Endothelial cell of umbilical vein (primary cell): ENCODE measurements at regions not wholly inside any gene's neighbourhood (a gene's known extent, or its start where the extent isn't known, plus 50 kb on each side); places are given as distances from the start of the nearest gene placed in this dataset.

Source experiments
- BruUV-seq: library from RNA; stranded (reverse); fragments of 400-500 nt; replicated peaks from 2 replicates; lab custom pipeline; 2021; lab: Mats Ljungman, UMichigan
- CTCF ChIA-PET: fragments of 300-600, 350-600 bp; sonication (Branson Sonifier 250); formaldehyde crosslinking; loops from one replicate; lab custom pipeline; 2021; ENCODE audit warnings: antibody characterized with exemption, inconsistent platforms; lab: Charles Lee
- POLR2A ChIA-PET: fragments of 300-600, 350-600 bp; sonication (Branson Sonifier 250); formaldehyde crosslinking; loops from one replicate; lab custom pipeline; 2021; ENCODE audit warnings: antibody characterized with exemption, inconsistent platforms; lab: Charles Lee
- DNase-seq: peaks from one replicate; pipeline ENCODE4 v3.0.0-alpha.2; 2011; ENCODE audit warnings: low read depth, low spot score
- FAIRE-seq: peaks from 2 replicates; lab custom pipeline; 2011; peaks lifted over from hg19 to GRCh38; lab: Jason Lieb, UNC
- H2AFZ ChIP-seq: 2 replicates; pipeline ENCODE4 v1.6.0; 2012; ENCODE audit warnings: low read depth, low read length, control low read depth, inconsistent platforms
- H3K27ac ChIP-seq: 2 replicates; pipeline ENCODE4 v1.5.1; 2011; ENCODE audit warnings: low read depth, mild to moderate bottlenecking, control low read depth, low read length, moderate library complexity; ENCODE audit not compliant: insufficient read depth
- H3K27me3 ChIP-seq, 2 experiments: 2 replicates each; pipeline versions ENCODE4 v1.6.0 to v1.6.1; 2011; ENCODE audit warnings: low read length in 2 of 2, mixed read lengths in 1 of 2; ENCODE audit not compliant: control insufficient read depth in 2 of 2, insufficient read depth in 2 of 2
- H3K36me3 ChIP-seq, 2 experiments: 2 replicates in 1 of 2; 3 replicates in 1 of 2; pipeline ENCODE4 v1.5.1; 2011; ENCODE audit warnings: low read length in 2 of 2, mild to moderate bottlenecking in 1 of 2, moderate library complexity in 1 of 2; ENCODE audit not compliant: control insufficient read depth in 2 of 2, insufficient read depth in 2 of 2; ENCODE audit errors: extremely low read depth in 1 of 2
- H3K4me1 ChIP-seq: 3 replicates; pipeline ENCODE4 v1.5.1; 2011; ENCODE audit warnings: mild to moderate bottlenecking, low read length; ENCODE audit not compliant: control insufficient read depth, insufficient read depth; ENCODE audit errors: extremely low read depth
- H3K4me2 ChIP-seq: 2 replicates; pipeline ENCODE4 v1.6.1; 2011; ENCODE audit warnings: low read length, control low read depth, mixed read lengths; ENCODE audit not compliant: insufficient read depth
- H3K4me3 ChIP-seq, 3 experiments: fragments of 200-600 bp in 1 of 3; sonication (generic), shearing (Covaris generic) in 1 of 3; replicated peaks in 1 of 3; 2 replicates each; pipeline ENCODE4 v1.5.1; 2011 to 2016; ENCODE audit warnings: control low read depth in 3 of 3, low read length in 3 of 3, mild to moderate bottlenecking in 2 of 3, inconsistent platforms in 1 of 3, low read depth in 1 of 3, moderate library complexity in 1 of 3; ENCODE audit not compliant: insufficient read depth in 1 of 3
- H3K79me2 ChIP-seq: 2 replicates; pipeline ENCODE4 v1.6.0; 2012; ENCODE audit warnings: low read length, inconsistent platforms; ENCODE audit not compliant: control insufficient read depth, insufficient read depth
- H3K9ac ChIP-seq: replicated peaks from 2 replicates; pipeline ENCODE3; 2011; ENCODE audit warnings: low read length, control low read depth; ENCODE audit not compliant: insufficient read depth; ENCODE audit errors: extremely low read depth
- H3K9me1 ChIP-seq: replicated peaks from 3 replicates; pipeline ENCODE4 v1.6.0; 2011; ENCODE audit warnings: mild to moderate bottlenecking, low read length; ENCODE audit not compliant: control insufficient read depth, insufficient read depth; ENCODE audit errors: extremely low read depth
- H3K9me3 ChIP-seq: replicated peaks from 2 replicates; pipeline ENCODE4 v1.5.1; 2012; ENCODE audit warnings: low read length, inconsistent platforms; ENCODE audit not compliant: control insufficient read depth, insufficient read depth
- H4K20me1 ChIP-seq: replicated peaks from 2 replicates; pipeline ENCODE3; 2011; ENCODE audit warnings: mild to moderate bottlenecking, low read length; ENCODE audit not compliant: control insufficient read depth, insufficient read depth; ENCODE audit errors: extremely low read depth
- EZH2 ChIP-seq: IDR thresholded peaks from 2 replicates; pipeline ENCODE4 v1.6.1; 2012; ENCODE audit warnings: borderline replicate concordance, low read depth, mild to moderate bottlenecking, moderate library complexity, low read length, inconsistent platforms; ENCODE audit not compliant: severe bottlenecking
- FOS ChIP-seq: IDR thresholded peaks from 2 replicates; pipeline ENCODE4 v1.6.1; 2011; ENCODE audit warnings: mild to moderate bottlenecking, low read length, moderate library complexity, borderline replicate concordance; ENCODE audit not compliant: insufficient read depth
- GATA2 ChIP-seq: IDR thresholded peaks from 2 replicates; pipeline ENCODE4 v1.7.0; 2011; ENCODE audit warnings: low read depth, mild to moderate bottlenecking, moderate library complexity, mixed read lengths, low read length; ENCODE audit not compliant: insufficient read length, insufficient read depth
- JUN ChIP-seq: IDR thresholded peaks from 2 replicates; pipeline ENCODE4 v1.6.1; 2011; ENCODE audit warnings: borderline replicate concordance, low read depth; ENCODE audit not compliant: insufficient read length, insufficient read depth
- MAX ChIP-seq: IDR thresholded peaks from 2 replicates; pipeline ENCODE4 v1.6.1; 2011; ENCODE audit not compliant: insufficient read depth, insufficient read length
- MYC ChIP-seq: IDR thresholded peaks from one replicate; pipeline ENCODE4 v1.6.1; 2011; ENCODE audit warnings: mild to moderate bottlenecking, low read depth, low read length
- POLR2A ChIP-seq: IDR thresholded peaks from 2 replicates; pipeline ENCODE4 v1.6.1; 2012; ENCODE audit warnings: low read depth, mild to moderate bottlenecking, control low read depth, low read length
- POLR2AphosphoS5 ChIP-seq: IDR thresholded peaks from 2 replicates; pipeline ENCODE4 v1.6.1; 2012; ENCODE audit warnings: low read depth, mild to moderate bottlenecking, control low read depth, low read length, moderate library complexity; ENCODE audit not compliant: insufficient read depth
- dilution Hi-C: fragments of 300-500 bp; cut with MboI; formaldehyde crosslinking; loops from one replicate; pipeline ENCODE4 v1.15.0; 2019; ENCODE audit warnings: low sequenced_read_pairs; ENCODE audit not compliant: extremely low pct_ligation_motif_present
- intact Hi-C: fragments of 100-400 bp; cut with micrococcal nuclease; formaldehyde crosslinking; loops from one replicate; pipeline ENCODE4 v1.10.0; 2022
- TF ChIP-seq, protein P1 (sequence below), 2 donors: IDR thresholded peaks; 1 replicate in 1 of 2; 2 replicates in 1 of 2; pipeline ENCODE4 v1.5.1; 2011; ENCODE audit warnings: low read length in 2 of 2, mild to moderate bottlenecking in 2 of 2, moderate library complexity in 2 of 2, control low read depth in 1 of 2, inconsistent platforms in 1 of 2, low read depth in 1 of 2; ENCODE audit not compliant: insufficient read depth in 1 of 2; ENCODE audit errors: extremely low read depth in 1 of 2

DNA sequence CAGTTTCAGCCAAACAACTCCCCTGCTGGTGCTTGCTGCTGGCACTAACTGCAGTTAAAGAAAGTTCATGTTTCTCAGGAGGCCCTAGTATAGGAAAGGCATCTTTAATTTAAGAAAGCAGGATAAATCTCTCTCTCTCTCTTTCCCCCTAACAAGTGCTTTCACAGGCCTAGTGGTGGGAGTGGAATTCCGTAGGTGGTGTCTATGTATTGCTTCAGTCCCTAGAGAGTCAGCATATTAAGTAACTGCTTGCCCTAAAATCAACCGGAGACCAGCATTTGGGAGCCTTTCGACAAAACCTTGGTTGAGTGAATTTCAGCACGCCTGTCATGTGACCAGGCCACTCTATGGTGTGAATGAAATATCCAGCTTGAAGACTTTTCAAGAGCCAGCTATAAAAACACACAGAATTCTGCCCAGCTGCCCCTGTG lies 169.2 kb upstream of the TGFBR2 start:
- dilution Hi-C loops, result no loop called here
- no peaks in the 10 kb centered on the region for H3K27me3 ChIP-seq
- FAIRE-seq (no peak), DNase-seq (no peak)
- no peak overlapping the region for H2AFZ ChIP-seq
- no peak overlapping the region for H3K4me3 ChIP-seq
- ChIA-PET POLR2A (no interaction called here), CTCF (interaction anchor here (0.8 to 1.4 kb wide), 2 partner anchors 12 to 16 kb away, joined by 3 read pairs; no protein-coding TSS in a partner anchor)
- no peaks in the 10 kb centered on the region for H3K9me1 ChIP-seq
- TF ChIP-seq FOS (no peak), GATA2 (no peak), MAX (no peak), POLR2AphosphoS5 (no peak), MYC (no peak), EZH2 (no peak)
- intact Hi-C loops, result no loop called here
- no peaks in the 10 kb centered on the region for H3K79me2 ChIP-seq
- peaks cover 4% of the 10 kb centered on the region for H3K4me1 ChIP-seq
- H3K27ac ChIP-seq, result no peak overlapping the region
- no peaks in the 10 kb centered on the region for H3K9me3 ChIP-seq
- no peak overlapping the region for H3K9ac ChIP-seq
- no peaks in the 10 kb centered on the region for H3K36me3 ChIP-seq
- no TSS peak for BruUV-seq
- H3K4me2 ChIP-seq, result no peak overlapping the region
- no peaks in the 10 kb centered on the region for H4K20me1 ChIP-seq

GRCh38 chr3:30438126-30438525 lies 168.3 kb upstream of the TGFBR2 start:
- FAIRE-seq, result no peak

More at GRCh38 chr3:30438126-30438525, 168.3 kb upstream of the TGFBR2 start:
- Histone ChIP-seq H3K36me3 (no peaks in the 10 kb centered on the region), H3K9me3 (no peaks in the 10 kb centered on the region), H3K4me3 (no peak overlapping the region), H3K4me2 (no peak overlapping the region), H3K79me2 (no peaks in the 10 kb centered on the region), H4K20me1 (no peaks in the 10 kb centered on the region), H3K9ac (no peak overlapping the region), H3K27me3 (no peaks in the 10 kb centered on the region), H3K9me1 (no peaks in the 10 kb centered on the region), H3K4me1 (peaks cover 4% of the 10 kb centered on the region), H3K27ac (no peak overlapping the region), H2AFZ (no peak overlapping the region)
- intact Hi-C loops, result no loop called here
- CTCF ChIA-PET, result no interaction called here
- DNase-seq, result no peak
- POLR2A ChIA-PET, result no interaction called here
- no peak for TF ChIP-seq FOS
- TF ChIP-seq MYC, result no peak
- TF ChIP-seq MAX, result no peak
- no peak for TF ChIP-seq POLR2AphosphoS5
- no peak for TF ChIP-seq POLR2A
- TF ChIP-seq, protein P1, sequence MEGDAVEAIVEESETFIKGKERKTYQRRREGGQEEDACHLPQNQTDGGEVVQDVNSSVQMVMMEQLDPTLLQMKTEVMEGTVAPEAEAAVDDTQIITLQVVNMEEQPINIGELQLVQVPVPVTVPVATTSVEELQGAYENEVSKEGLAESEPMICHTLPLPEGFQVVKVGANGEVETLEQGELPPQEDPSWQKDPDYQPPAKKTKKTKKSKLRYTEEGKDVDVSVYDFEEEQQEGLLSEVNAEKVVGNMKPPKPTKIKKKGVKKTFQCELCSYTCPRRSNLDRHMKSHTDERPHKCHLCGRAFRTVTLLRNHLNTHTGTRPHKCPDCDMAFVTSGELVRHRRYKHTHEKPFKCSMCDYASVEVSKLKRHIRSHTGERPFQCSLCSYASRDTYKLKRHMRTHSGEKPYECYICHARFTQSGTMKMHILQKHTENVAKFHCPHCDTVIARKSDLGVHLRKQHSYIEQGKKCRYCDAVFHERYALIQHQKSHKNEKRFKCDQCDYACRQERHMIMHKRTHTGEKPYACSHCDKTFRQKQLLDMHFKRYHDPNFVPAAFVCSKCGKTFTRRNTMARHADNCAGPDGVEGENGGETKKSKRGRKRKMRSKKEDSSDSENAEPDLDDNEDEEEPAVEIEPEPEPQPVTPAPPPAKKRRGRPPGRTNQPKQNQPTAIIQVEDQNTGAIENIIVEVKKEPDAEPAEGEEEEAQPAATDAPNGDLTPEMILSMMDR (IDR thresholded peaks at IDR 0.05; ENCODE audit: extremely low read depth in 1 of 2, insufficient read depth in 1 of 2, low read depth in 1 of 2, low read length in 2 of 2), result no peak
- no peak for TF ChIP-seq EZH2
- TF ChIP-seq GATA2, result no peak
- TF ChIP-seq JUN, result no peak
- dilution Hi-C loops, result no loop called here
- BruUV-seq, result no TSS peak
